ENCODE measurements at regions not wholly inside any gene's neighbourhood (a gene's known extent, or its start where the extent isn't known, plus 50 kb on each side); places are given as distances from the start of the nearest gene placed in this dataset.

DNA sequence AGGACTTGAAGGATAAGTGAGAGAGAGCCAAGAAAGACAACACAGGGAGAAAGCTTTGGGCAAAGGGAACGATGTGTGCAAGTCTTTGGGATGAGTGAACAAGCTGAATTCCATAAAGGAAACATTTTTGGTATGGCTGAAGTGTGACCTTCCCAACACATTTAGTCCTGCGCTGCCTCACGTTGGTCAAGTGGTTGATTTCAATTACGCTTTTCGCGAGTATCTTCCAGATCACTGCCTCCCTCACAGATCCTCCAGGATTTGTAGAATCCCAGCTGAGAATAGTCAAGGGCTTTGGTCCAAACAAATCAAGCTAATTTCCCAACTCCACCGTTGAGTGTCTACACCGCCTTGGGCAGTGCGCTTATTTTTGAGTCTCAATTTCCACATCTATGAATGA, 338.4 kb upstream of the ADAMTS9 start:
- H3K27ac ChIP-seq: no peak overlapping the region
- no peaks in the 10 kb centered on the region for H3K27me3 ChIP-seq (replicated peaks)
- no peak overlapping the region for H3K4me3 ChIP-seq (ENCODE audit: low read depth, low read length)
- TF ChIP-seq, protein P1, sequence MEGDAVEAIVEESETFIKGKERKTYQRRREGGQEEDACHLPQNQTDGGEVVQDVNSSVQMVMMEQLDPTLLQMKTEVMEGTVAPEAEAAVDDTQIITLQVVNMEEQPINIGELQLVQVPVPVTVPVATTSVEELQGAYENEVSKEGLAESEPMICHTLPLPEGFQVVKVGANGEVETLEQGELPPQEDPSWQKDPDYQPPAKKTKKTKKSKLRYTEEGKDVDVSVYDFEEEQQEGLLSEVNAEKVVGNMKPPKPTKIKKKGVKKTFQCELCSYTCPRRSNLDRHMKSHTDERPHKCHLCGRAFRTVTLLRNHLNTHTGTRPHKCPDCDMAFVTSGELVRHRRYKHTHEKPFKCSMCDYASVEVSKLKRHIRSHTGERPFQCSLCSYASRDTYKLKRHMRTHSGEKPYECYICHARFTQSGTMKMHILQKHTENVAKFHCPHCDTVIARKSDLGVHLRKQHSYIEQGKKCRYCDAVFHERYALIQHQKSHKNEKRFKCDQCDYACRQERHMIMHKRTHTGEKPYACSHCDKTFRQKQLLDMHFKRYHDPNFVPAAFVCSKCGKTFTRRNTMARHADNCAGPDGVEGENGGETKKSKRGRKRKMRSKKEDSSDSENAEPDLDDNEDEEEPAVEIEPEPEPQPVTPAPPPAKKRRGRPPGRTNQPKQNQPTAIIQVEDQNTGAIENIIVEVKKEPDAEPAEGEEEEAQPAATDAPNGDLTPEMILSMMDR (IDR thresholded peaks at IDR 0.05; ENCODE audit: low read depth, low read length, missing control alignments): no peak
- in situ Hi-C loops (cut with HindIII; ENCODE audit: low pct_ligation_motif_present, low sequenced_read_pairs): no loop called here
- H3K36me3 ChIP-seq (replicated peaks): no peaks in the 10 kb centered on the region
- no peak for DNase-seq

DNA sequence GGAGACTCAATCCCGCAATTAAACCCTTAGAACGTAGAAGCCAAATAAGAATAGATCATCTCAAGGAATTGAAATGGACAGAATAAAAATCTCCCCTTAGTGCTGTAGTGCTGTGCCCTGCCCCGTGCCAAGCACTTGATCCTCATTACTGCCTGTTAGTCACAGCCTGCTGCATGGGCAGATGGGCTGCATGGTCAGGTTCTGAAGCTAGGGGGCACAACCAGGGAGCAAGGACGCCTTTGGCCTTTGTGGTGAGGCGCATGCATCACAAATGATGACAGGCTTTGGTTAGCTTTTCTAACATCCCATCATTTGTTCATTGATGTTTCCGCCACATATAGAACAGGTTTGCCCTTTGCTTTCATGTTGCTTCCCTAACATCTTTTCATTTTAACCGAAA, 336.3 kb upstream of the ADAMTS9 start:
- H3K4me3 ChIP-seq (ENCODE audit: low read depth, low read length): no peak overlapping the region
- TF ChIP-seq, protein P1 (IDR thresholded peaks at IDR 0.05; ENCODE audit: low read depth, low read length, missing control alignments): peak; percentile 13
- H3K36me3 ChIP-seq (replicated peaks): no peaks in the 10 kb centered on the region
- no peaks in the 10 kb centered on the region for H3K27me3 ChIP-seq (replicated peaks)
- DNase-seq: no peak
- in situ Hi-C loops (cut with HindIII; ENCODE audit: low pct_ligation_motif_present, low sequenced_read_pairs): no loop called here
- H3K27ac ChIP-seq: no peak overlapping the region

DNA sequence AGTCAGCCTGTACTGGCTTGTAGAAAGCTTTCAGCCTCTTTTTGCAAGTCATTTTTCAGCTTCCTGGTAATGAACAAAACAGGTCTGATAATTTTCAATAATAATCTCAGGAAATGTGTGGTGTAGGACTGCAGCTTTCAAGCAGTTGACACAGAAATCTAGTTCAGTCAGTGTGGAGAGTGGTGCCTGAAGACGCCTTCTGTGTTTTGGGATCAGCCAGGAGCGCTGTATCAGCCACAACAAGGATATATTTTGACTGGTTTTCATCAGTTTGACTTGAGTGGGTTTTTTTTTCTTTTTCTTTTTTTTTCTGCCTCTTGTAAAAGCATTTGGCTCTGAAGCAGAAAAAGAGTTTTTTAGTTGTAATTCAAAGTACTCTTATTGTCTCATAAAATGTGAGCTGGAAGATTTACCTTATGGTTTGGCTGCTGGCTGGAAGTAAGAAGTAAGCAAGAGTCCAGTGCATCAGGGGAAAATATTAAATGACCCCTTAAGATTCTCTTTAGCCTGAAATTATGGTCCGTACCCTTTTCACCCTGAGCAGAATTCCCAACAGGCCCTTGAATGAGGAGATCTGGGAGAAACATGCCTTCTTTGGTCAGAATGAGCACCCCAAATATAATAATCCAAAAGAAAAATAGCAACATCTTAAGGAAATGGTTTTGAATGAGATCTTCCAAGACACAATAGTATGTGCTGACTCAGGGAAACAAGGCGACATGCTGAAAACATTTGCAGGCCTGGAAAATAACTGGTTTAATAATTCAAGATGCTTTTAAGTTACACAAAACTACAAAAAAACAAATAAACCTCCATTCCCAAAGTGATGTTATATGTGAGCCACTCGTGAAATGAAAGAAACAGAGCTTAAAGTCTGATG, 332.7 kb upstream of the ADAMTS9 start:
- Histone ChIP-seq H3K27ac (no peak overlapping the region), H3K4me3 (ENCODE audit: low read depth, low read length) (no peak overlapping the region), H3K27me3 (replicated peaks) (no peaks in the 10 kb centered on the region), H3K36me3 (replicated peaks) (no peaks in the 10 kb centered on the region)
- in situ Hi-C loops (cut with HindIII; ENCODE audit: low pct_ligation_motif_present, low sequenced_read_pairs): no loop called here
- DNase-seq: no peak
- TF ChIP-seq, protein P1 (IDR thresholded peaks at IDR 0.05; ENCODE audit: low read depth, low read length, missing control alignments): no peak

DNA sequence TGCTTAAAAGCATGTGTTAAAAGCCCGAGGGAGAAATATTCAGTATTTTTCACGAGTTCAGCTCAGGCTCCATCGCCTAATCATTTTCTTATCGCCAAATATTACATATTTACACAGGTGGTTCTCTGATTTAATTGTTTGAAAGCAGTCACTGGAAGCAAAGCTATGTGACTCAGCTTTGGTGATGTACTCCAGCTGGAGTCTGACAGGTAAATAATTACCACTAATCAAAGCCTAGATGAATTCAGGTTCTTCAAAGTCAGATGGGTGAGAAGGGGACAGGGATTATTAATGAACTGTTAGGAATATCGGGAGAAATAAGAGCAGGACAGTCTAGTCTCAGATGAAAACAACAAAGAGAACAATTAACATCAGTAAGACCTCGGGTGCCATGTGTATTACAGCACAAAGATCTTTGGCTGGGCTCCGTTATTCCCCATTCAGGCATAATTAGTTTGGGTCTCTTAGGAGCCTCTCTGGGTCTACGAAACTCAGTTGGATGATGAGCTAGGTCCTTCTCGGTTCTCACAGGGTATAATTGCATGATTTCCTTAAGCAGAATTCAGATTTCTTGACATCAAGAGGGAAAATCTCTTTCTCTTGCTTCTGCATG, 331.7 kb upstream of the ADAMTS9 start:
- no peak for DNase-seq
- in situ Hi-C loops (cut with HindIII; ENCODE audit: low pct_ligation_motif_present, low sequenced_read_pairs): no loop called here
- no peaks in the 10 kb centered on the region for H3K27me3 ChIP-seq (replicated peaks)
- no peak overlapping the region for H3K27ac ChIP-seq
- TF ChIP-seq, protein P1 (IDR thresholded peaks at IDR 0.05; ENCODE audit: low read depth, low read length, missing control alignments): no peak
- no peaks in the 10 kb centered on the region for H3K36me3 ChIP-seq (replicated peaks)
- no peak overlapping the region for H3K4me3 ChIP-seq (ENCODE audit: low read depth, low read length)

DNA sequence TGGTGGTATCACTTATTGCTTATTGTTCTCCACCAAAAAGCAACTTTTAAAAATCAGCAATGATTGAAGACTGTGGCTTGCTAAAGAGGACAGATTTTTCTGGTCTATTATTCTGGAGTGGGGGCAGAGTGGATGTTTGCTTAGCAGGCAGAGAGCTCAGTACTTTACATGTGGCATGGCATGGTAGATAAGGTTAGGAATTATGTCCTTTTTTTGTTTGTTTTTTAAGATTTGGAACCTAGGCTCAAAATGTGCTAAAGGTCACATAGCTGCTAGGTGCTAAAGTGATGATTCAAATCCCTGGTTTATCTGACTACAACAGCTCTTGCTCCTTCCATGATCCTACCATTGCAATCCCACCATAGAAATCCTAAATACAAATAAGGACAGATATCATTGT, 331.0 kb upstream of the ADAMTS9 start:
- H3K27ac ChIP-seq: no peak overlapping the region
- in situ Hi-C loops (cut with HindIII; ENCODE audit: low pct_ligation_motif_present, low sequenced_read_pairs): no loop called here
- no peak overlapping the region for H3K4me3 ChIP-seq (ENCODE audit: low read depth, low read length)
- DNase-seq: no peak
- TF ChIP-seq, protein P1 (IDR thresholded peaks at IDR 0.05; ENCODE audit: low read depth, low read length, missing control alignments): no peak
- H3K27me3 ChIP-seq (replicated peaks): no peaks in the 10 kb centered on the region
- no peaks in the 10 kb centered on the region for H3K36me3 ChIP-seq (replicated peaks)

Measured in brain microvascular endothelial cell (primary cell).